Mesenchymal stem cell (in vitro differentiated cells and primary cell): ENCODE measurements at regions not wholly inside any gene's neighbourhood (a gene's known extent, or its start where the extent isn't known, plus 50 kb on each side); places are given as distances from the start of the nearest gene placed in this dataset.

Source experiments
- DNase-seq: peaks from one replicate; pipeline ENCODE4 v3.0.0-alpha.2; 2013
- H2AFZ ChIP-seq: one replicate; pipeline ENCODE4 v1.6.1; 2013; ENCODE audit warnings: low read depth, mild to moderate bottlenecking, control low read depth, inconsistent platforms, low read length, moderate library complexity
- H2AK5ac ChIP-seq: 2 replicates; pipeline ENCODE4 v1.6.1; 2013; ENCODE audit warnings: low read length, moderate library complexity, mild to moderate bottlenecking, inconsistent platforms; ENCODE audit not compliant: severe bottlenecking
- H2BK120ac ChIP-seq: one replicate; pipeline ENCODE4 v1.6.1; 2013; ENCODE audit warnings: low read depth, mild to moderate bottlenecking, inconsistent platforms, low read length, moderate library complexity
- H2BK12ac ChIP-seq, 2 experiments: one replicate each; pipeline ENCODE4 v1.6.1; 2013; ENCODE audit warnings: inconsistent platforms in 2 of 2, low read length in 2 of 2, mild to moderate bottlenecking in 2 of 2, moderate library complexity in 2 of 2, control low read depth in 1 of 2
- H2BK15ac ChIP-seq: one replicate; pipeline ENCODE4 v1.6.1; 2013; ENCODE audit warnings: mild to moderate bottlenecking, low read depth, inconsistent platforms; ENCODE audit not compliant: poor library complexity, severe bottlenecking
- H2BK5ac ChIP-seq: 2 replicates; pipeline ENCODE4 v1.6.1; 2013; ENCODE audit warnings: low read depth, mild to moderate bottlenecking, low read length, control low read depth, inconsistent platforms; ENCODE audit not compliant: poor library complexity, severe bottlenecking
- H3K14ac ChIP-seq, 2 experiments: one replicate each; pipeline ENCODE4 v1.6.1; 2013; ENCODE audit warnings: inconsistent platforms in 2 of 2, low read length in 2 of 2, control low read depth in 1 of 2, mild to moderate bottlenecking in 1 of 2, moderate library complexity in 1 of 2
- H3K18ac ChIP-seq, 2 experiments: one replicate each; pipeline ENCODE4 v1.6.1; 2013; ENCODE audit warnings: inconsistent platforms in 2 of 2, low read length in 2 of 2, control low read depth in 1 of 2, low read depth in 1 of 2, mild to moderate bottlenecking in 1 of 2
- H3K23ac ChIP-seq, 2 experiments: one replicate each; pipeline ENCODE4 v1.6.1; 2013; ENCODE audit warnings: inconsistent platforms in 2 of 2, low read length in 2 of 2, mild to moderate bottlenecking in 2 of 2, moderate library complexity in 2 of 2, control low read depth in 1 of 2
- H3K27ac ChIP-seq: 2 replicates; pipeline ENCODE4 v1.5.1; 2013; ENCODE audit warnings: mild to moderate bottlenecking, moderate library complexity, low read length, control low read depth, inconsistent platforms; ENCODE audit not compliant: poor library complexity, severe bottlenecking
- H3K27me3 ChIP-seq, 2 experiments: 2 replicates each; pipeline versions ENCODE4 v1.6.1 to v1.7.0; 2013; ENCODE audit warnings: low read length in 2 of 2, mild to moderate bottlenecking in 2 of 2, moderate library complexity in 2 of 2, control low read depth in 1 of 2, inconsistent platforms in 1 of 2; ENCODE audit not compliant: control insufficient read depth in 1 of 2, insufficient read depth in 1 of 2
- H3K36me3 ChIP-seq, 2 experiments: 2 replicates each; pipeline versions ENCODE4 v1.6.1 to v1.7.0; 2013; ENCODE audit warnings: low read length in 2 of 2, control low read depth in 1 of 2, inconsistent platforms in 1 of 2, low read depth in 1 of 2, mild to moderate bottlenecking in 1 of 2; ENCODE audit not compliant: insufficient read depth in 2 of 2, control insufficient read depth in 1 of 2
- H3K4ac ChIP-seq, 2 experiments: one replicate each; pipeline ENCODE4 v1.6.1; 2013; ENCODE audit warnings: inconsistent platforms in 2 of 2, low read length in 2 of 2, mild to moderate bottlenecking in 2 of 2, moderate library complexity in 2 of 2, control low read depth in 1 of 2, low read depth in 1 of 2
- H3K4me1 ChIP-seq: 2 replicates; pipeline ENCODE4 v1.6.1; 2013; ENCODE audit warnings: low read depth, low read length, control low read depth; ENCODE audit not compliant: control insufficient read depth, insufficient read depth
- H3K4me2 ChIP-seq: 2 replicates; pipeline ENCODE4 v1.6.1; 2013; ENCODE audit warnings: low read length, mild to moderate bottlenecking, inconsistent platforms; ENCODE audit not compliant: poor library complexity, severe bottlenecking
- H3K4me3 ChIP-seq, 2 experiments: 2 replicates each; pipeline versions ENCODE4 v1.5.1 to v1.7.0; 2013; ENCODE audit warnings: low read length in 2 of 2, mild to moderate bottlenecking in 2 of 2, control low read depth in 1 of 2, low read depth in 1 of 2; ENCODE audit not compliant: insufficient read depth in 1 of 2
- H3K79me1 ChIP-seq: replicated peaks from 2 replicates; pipeline ENCODE4 v1.6.1; 2013; ENCODE audit warnings: mild to moderate bottlenecking, control low read depth, low read length, inconsistent platforms; ENCODE audit not compliant: poor library complexity, severe bottlenecking
- H3K9ac ChIP-seq: 2 replicates; pipeline ENCODE4 v1.7.0; 2013; ENCODE audit warnings: mild to moderate bottlenecking, low read length, moderate library complexity
- H3K9me3 ChIP-seq: 2 replicates; pipeline ENCODE4 v1.7.0; 2013; ENCODE audit warnings: mild to moderate bottlenecking, low read length; ENCODE audit not compliant: control insufficient read depth
- H4K8ac ChIP-seq: one replicate; pipeline ENCODE4 v1.6.1; 2013; ENCODE audit warnings: inconsistent platforms, mild to moderate bottlenecking, low read length, moderate library complexity
- H4K91ac ChIP-seq: one replicate; pipeline ENCODE4 v1.6.1; 2013; ENCODE audit warnings: mild to moderate bottlenecking, low read length, inconsistent platforms
- WGBS: methylation state at CpG from one replicate; pipeline ENCODE4 v1.1.7; 2013; ENCODE audit warnings: mixed read lengths; 5-methylcytosine and 5-hydroxymethylcytosine counted together

GRCh38 chr10:88181902-88182600 is 318.6 kb downstream of the PTEN start:
- no peak overlapping the region for H4K8ac ChIP-seq
- no peak overlapping the region for H3K14ac ChIP-seq
- H3K9ac ChIP-seq = no peak overlapping the region
- H2AFZ ChIP-seq = no peak overlapping the region
- no peak overlapping the region for H2BK15ac ChIP-seq
- no peak overlapping the region for H3K23ac ChIP-seq
- WGBS = no CpG with 5 or more reads among the region's 3 CpGs
- H3K27ac ChIP-seq = no peak overlapping the region
- H2BK120ac ChIP-seq = no peak overlapping the region
- H2BK12ac ChIP-seq = no peak overlapping the region
- no peak overlapping the region for H4K91ac ChIP-seq
- H3K4me3 ChIP-seq = no peak overlapping the region
- no peaks in the 10 kb centered on the region for H3K27me3 ChIP-seq
- H3K4me2 ChIP-seq = no peak overlapping the region
- peak; percentile 15 for DNase-seq
- no peak overlapping the region for H2AK5ac ChIP-seq
- no peaks in the 10 kb centered on the region for H3K79me1 ChIP-seq
- no peak overlapping the region for H3K18ac ChIP-seq
- no peak overlapping the region for H3K4ac ChIP-seq
- no peak overlapping the region for H2BK5ac ChIP-seq
- no peaks in the 10 kb centered on the region for H3K4me1 ChIP-seq
- peaks cover 3% of the 10 kb centered on the region for H3K9me3 ChIP-seq
- no peaks in the 10 kb centered on the region for H3K36me3 ChIP-seq

GRCh38 chr10:88182601-88182930 is 319.1 kb downstream of the PTEN start:
- Histone ChIP-seq H3K14ac (no peak overlapping the region), H3K9me3 (no peaks in the 10 kb centered on the region), H2BK5ac (no peak overlapping the region), H2AFZ (no peak overlapping the region), H3K27ac (no peak overlapping the region), H3K18ac (no peak overlapping the region), H3K4ac (no peak overlapping the region), H3K79me1 (no peaks in the 10 kb centered on the region), H3K4me2 (no peak overlapping the region), H3K36me3 (no peaks in the 10 kb centered on the region), H4K91ac (no peak overlapping the region), H4K8ac (no peak overlapping the region), H2BK12ac (no peak overlapping the region), H3K4me3 (no peak overlapping the region), H2AK5ac (no peak overlapping the region), H3K27me3 (no peaks in the 10 kb centered on the region), H3K4me1 (no peaks in the 10 kb centered on the region), H2BK15ac (no peak overlapping the region), H2BK120ac (no peak overlapping the region), H3K9ac (no peak overlapping the region), H3K23ac (no peak overlapping the region)
- DNase-seq = no peak

GRCh38 chr10:88184543-88185297 is 321.3 kb downstream of the PTEN start:
- Histone ChIP-seq H2AFZ (no peak overlapping the region), H3K4me3 (no peak overlapping the region), H3K36me3 (no peaks in the 10 kb centered on the region), H3K27ac (no peak overlapping the region), H3K18ac (no peak overlapping the region), H2BK120ac (no peak overlapping the region), H3K4me1 (no peaks in the 10 kb centered on the region), H3K23ac (no peak overlapping the region), H3K79me1 (no peaks in the 10 kb centered on the region), H2BK12ac (no peak overlapping the region), H4K8ac (no peak overlapping the region), H2BK5ac (no peak overlapping the region), H3K4ac (no peak overlapping the region), H3K9me3 (no peaks in the 10 kb centered on the region), H4K91ac (no peak overlapping the region), H3K14ac (no peak overlapping the region), H3K4me2 (no peak overlapping the region), H3K9ac (no peak overlapping the region), H2AK5ac (no peak overlapping the region), H3K27me3 (no peaks in the 10 kb centered on the region), H2BK15ac (no peak overlapping the region)
- WGBS = 87% methylated on average over 2 of the region's 3 CpGs
- no peak for DNase-seq

- Histone ChIP-seq H3K23ac (no peak overlapping the region), H4K91ac (no peak overlapping the region), H3K4me2 (no peak overlapping the region), H3K36me3 (no peaks in the 10 kb centered on the region), H3K4me3 (no peak overlapping the region), H3K4me1 (no peaks in the 10 kb centered on the region), H2BK5ac (no peak overlapping the region), H3K27me3 (no peaks in the 10 kb centered on the region), H3K9me3 (no peaks in the 10 kb centered on the region), H2BK120ac (no peak overlapping the region), H3K4ac (no peak overlapping the region), H3K14ac (no peak overlapping the region), H2BK15ac (no peak overlapping the region), H4K8ac (no peak overlapping the region), H3K79me1 (no peaks in the 10 kb centered on the region), H3K18ac (no peak overlapping the region), H3K27ac (no peak overlapping the region), H2AFZ (no peak overlapping the region), H3K9ac (peak overlapping the region; percentile 29), H2BK12ac (no peak overlapping the region), H2AK5ac (no peak overlapping the region)
- WGBS = 100% methylated on average over 1 of the region's 2 CpGs
- DNase-seq = no peak
These were observed 322.4 kb downstream of the PTEN start for GRCh38 chr10:88185830-88186229.
